Calu3 (cell line): ENCODE measurements at regions not wholly inside any gene's neighbourhood (a gene's known extent, or its start where the extent isn't known, plus 50 kb on each side); places are given as distances from the start of the nearest gene placed in this dataset.

Experiments used
- BruUV-seq: library from RNA; stranded (reverse); fragments of 400-500 nt; replicated peaks from 2 replicates; lab custom pipeline; 2021; lab: Mats Ljungman, UMichigan
- CTCF ChIA-PET: fragments of 300-600 bp; sonication (Branson Sonifier 250); formaldehyde crosslinking; loops from one replicate; lab custom pipeline; 2022; ENCODE audit warnings: antibody characterized with exemption; lab: Charles Lee
- DNase-seq: peaks from one replicate; pipeline ENCODE4 v3.0.0; 2022
- H3K27ac Mint-ChIP-seq: one replicate; pipeline ENCODE4 v1.8.0; 2022; ENCODE audit warnings: mixed read lengths; ENCODE audit not compliant: unreplicated experiment
- H3K27me3 Mint-ChIP-seq: one replicate; pipeline ENCODE4 v1.8.0; 2022; ENCODE audit warnings: mixed read lengths; ENCODE audit not compliant: unreplicated experiment
- H3K36me3 Mint-ChIP-seq: one replicate; pipeline ENCODE4 v1.8.0; 2022; ENCODE audit warnings: mild to moderate bottlenecking, moderate library complexity, mixed read lengths; ENCODE audit not compliant: insufficient read depth, unreplicated experiment
- H3K4me1 Mint-ChIP-seq: one replicate; pipeline ENCODE4 v1.8.0; 2022; ENCODE audit warnings: mild to moderate bottlenecking, low read depth, mixed read lengths; ENCODE audit not compliant: unreplicated experiment
- H3K4me3 Mint-ChIP-seq: one replicate; pipeline ENCODE4 v1.8.0; 2022; ENCODE audit warnings: mild to moderate bottlenecking, low read depth, moderate library complexity, mixed read lengths; ENCODE audit not compliant: unreplicated experiment
- H3K9me3 Mint-ChIP-seq: one replicate; pipeline ENCODE4 v1.8.0; 2022; ENCODE audit warnings: low read depth, mixed read lengths; ENCODE audit not compliant: unreplicated experiment
- CTCF ChIP-seq: fragments of 200-600 bp; IDR thresholded peaks from one replicate; pipeline ENCODE4 v1.8.0; 2022; ENCODE audit warnings: antibody characterized with exemption; ENCODE audit not compliant: unreplicated experiment
- intact Hi-C: fragments of 100-400 bp; cut with micrococcal nuclease; formaldehyde crosslinking; loops from one replicate; pipeline ENCODE4 v1.10.0; 2022; ENCODE audit not compliant: unreplicated experiment

DNA sequence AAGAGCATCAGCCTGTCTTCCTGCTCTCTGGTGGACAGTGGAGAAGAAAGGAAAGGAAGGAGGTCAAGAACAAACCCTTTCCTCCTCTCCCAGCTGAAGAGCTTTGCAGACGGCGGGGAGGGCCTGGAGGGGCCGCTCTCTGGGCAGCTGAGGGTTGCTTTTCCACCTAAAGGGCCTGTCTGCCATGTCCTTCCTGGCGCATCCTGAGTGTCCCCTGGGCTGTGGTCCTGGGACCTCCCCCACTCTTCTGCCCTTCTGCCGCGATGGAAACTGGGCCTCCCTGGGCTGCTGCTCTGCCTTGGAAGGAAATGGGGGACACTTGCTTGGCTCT, 107.0 kb downstream of the ETS2 start:
- H3K27me3 Mint-ChIP-seq = no peaks in the 10 kb centered on the region
- TSS peak; percentile 87 for BruUV-seq
- DNase-seq = no peak
- TF ChIP-seq CTCF = no peak
- CTCF ChIA-PET = no interaction called here
- H3K36me3 Mint-ChIP-seq = peaks cover 6% of the 10 kb centered on the region
- peaks cover 49% of the 10 kb centered on the region for H3K4me1 Mint-ChIP-seq
- no peak overlapping the region for H3K4me3 Mint-ChIP-seq
- intact Hi-C loops = loop anchor here (5.0 to 10.0 kb wide), 2 partner anchors 80 to 212 kb away; no protein-coding TSS in a partner anchor
- H3K9me3 Mint-ChIP-seq = no peaks in the 10 kb centered on the region
- no peak overlapping the region for H3K27ac Mint-ChIP-seq

GRCh38 chr21:38912102-38912629, 106.4 kb downstream of the ETS2 start:
- no peak for TF ChIP-seq CTCF
- DNase-seq = no peak
- BruUV-seq = no TSS peak
- no peaks in the 10 kb centered on the region for H3K27me3 Mint-ChIP-seq
- peaks cover 6% of the 10 kb centered on the region for H3K36me3 Mint-ChIP-seq
- peaks cover 48% of the 10 kb centered on the region for H3K4me1 Mint-ChIP-seq
- H3K27ac Mint-ChIP-seq = peak overlapping the region; percentile 81
- intact Hi-C loops = loop anchor here (5.0 to 10.0 kb wide), 2 partner anchors 80 to 213 kb away; no protein-coding TSS in a partner anchor
- CTCF ChIA-PET = no interaction called here
- H3K9me3 Mint-ChIP-seq = no peaks in the 10 kb centered on the region
- H3K4me3 Mint-ChIP-seq = no peak overlapping the region

DNA sequence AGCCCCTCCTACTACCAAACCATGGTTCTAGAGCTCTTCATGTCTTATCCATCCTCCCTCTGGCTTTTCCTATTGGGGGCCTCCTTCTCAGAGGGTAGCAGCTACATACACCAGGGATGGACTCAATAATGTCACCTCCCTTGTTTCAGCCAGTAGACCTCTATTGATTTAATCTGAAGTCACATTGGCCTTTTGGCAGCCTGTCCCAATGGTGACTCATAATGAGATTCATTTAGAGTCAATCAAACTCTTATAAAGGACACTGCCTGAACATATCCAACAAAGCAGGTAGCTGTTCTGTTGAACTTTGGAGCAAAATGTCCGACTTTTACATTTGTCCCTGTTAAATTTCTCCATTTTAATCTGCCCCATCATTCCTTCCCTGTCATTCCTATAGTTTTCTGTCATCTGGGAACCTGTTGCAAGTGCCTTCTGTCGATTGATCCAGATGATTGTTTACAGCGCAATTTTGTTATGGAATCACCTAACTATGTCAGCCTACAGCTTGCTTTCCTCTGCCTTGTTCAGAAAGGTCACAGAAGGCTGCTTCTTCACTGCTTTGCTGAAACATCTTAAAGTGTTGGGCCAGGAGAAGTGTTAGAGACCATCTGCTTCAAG, 105.9 kb downstream of the ETS2 start:
- H3K36me3 Mint-ChIP-seq = peaks cover 6% of the 10 kb centered on the region
- BruUV-seq = no TSS peak
- no peak for DNase-seq
- H3K9me3 Mint-ChIP-seq = no peaks in the 10 kb centered on the region
- H3K27ac Mint-ChIP-seq = peak overlapping the region; percentile 81
- no peak for TF ChIP-seq CTCF
- intact Hi-C loops = loop anchor here (5.0 to 10.0 kb wide), 2 partner anchors 79 to 213 kb away; no protein-coding TSS in a partner anchor
- H3K27me3 Mint-ChIP-seq = no peaks in the 10 kb centered on the region
- H3K4me3 Mint-ChIP-seq = peak overlapping the region; percentile 11
- H3K4me1 Mint-ChIP-seq = peaks cover 48% of the 10 kb centered on the region
- CTCF ChIA-PET = no interaction called here

DNA sequence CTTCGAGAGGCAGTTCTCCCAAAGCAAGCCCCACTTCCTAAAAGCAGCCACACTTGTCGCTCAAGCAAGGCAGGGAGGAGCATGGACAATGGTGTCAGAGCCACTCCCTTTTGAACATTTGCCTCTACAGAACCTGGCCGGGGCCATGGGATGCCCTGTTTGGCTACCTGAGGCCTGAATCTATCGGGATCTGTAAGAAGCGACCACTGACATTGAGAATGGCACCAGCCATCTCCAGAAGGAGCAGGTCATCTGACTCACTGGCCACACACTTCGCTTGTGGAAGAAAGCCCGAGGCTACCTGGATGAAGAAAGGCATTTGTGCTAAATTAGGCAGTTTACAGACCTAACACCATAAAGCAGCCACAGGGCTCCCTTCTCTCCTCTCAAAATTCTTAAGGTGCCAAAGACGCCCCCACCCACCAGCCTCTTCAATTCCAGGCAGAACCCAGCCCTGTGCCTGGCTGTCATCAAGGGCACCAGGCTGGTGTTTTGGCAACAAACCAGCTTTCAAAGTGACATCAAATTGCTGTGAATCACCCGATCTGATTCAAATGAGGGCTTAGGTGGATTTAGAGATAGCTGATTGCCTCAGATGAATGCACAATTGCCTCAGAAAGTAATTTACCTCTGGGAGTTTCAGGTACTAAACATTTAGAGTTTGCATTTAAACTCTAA, 104.8 kb downstream of the ETS2 start:
- no peak for TF ChIP-seq CTCF
- no peaks in the 10 kb centered on the region for H3K9me3 Mint-ChIP-seq
- H3K36me3 Mint-ChIP-seq = peaks cover 6% of the 10 kb centered on the region
- peak; percentile 33 for DNase-seq
- CTCF ChIA-PET = interaction anchor here (0.6 kb wide), 1 partner anchor 64 kb away, joined by 3 read pairs; no protein-coding TSS in a partner anchor
- no peaks in the 10 kb centered on the region for H3K27me3 Mint-ChIP-seq
- H3K27ac Mint-ChIP-seq = peak overlapping the region; percentile 25
- no TSS peak for BruUV-seq
- H3K4me3 Mint-ChIP-seq = no peak overlapping the region
- intact Hi-C loops = loop anchor here (5.0 to 10.0 kb wide), 2 partner anchors 78 to 214 kb away; no protein-coding TSS in a partner anchor
- peaks cover 42% of the 10 kb centered on the region for H3K4me1 Mint-ChIP-seq
